ENCODE measurements at regions not wholly inside any gene's neighbourhood (a gene's known extent, or its start where the extent isn't known, plus 50 kb on each side); places are given as distances from the start of the nearest gene placed in this dataset.

- TF ChIP-seq CTCF (IDR thresholded peaks at IDR 0.05; ENCODE audit: low read length) (no peak), EZH2 (optimal IDR thresholded peaks at IDR 0.05; ENCODE audit: low read depth, low read length) (no peak), EZH2phosphoT487 (IDR thresholded peaks at IDR 0.05; ENCODE audit: low read length) (no peak)
These were observed 112.8 kb downstream of the FAM43A start for GRCh38 chr3:194798486-194798885.

All from MM.1S (cell line).